Progenitor cell of endocrine pancreas (in vitro differentiated cells): ENCODE measurements at regions not wholly inside any gene's neighbourhood (a gene's known extent, or its start where the extent isn't known, plus 50 kb on each side); places are given as distances from the start of the nearest gene placed in this dataset.
A peak's percentile ranks its signal among the peaks of the same experiment; 100 is the strongest.

Experiments used
- DNase-seq: peaks from one replicate; pipeline ENCODE4 v3.0.0; 2021; ENCODE audit warnings: low spot score; ENCODE audit not compliant: unreplicated experiment
- H3K27ac Mint-ChIP-seq: 2 replicates; pipeline ENCODE4 v1.8.0; 2021; ENCODE audit warnings: mild to moderate bottlenecking, moderate library complexity, mixed read lengths
- H3K27me3 Mint-ChIP-seq: 2 replicates; pipeline ENCODE4 v1.8.0; 2021; ENCODE audit warnings: mixed read lengths
- H3K36me3 Mint-ChIP-seq: 2 replicates; pipeline ENCODE4 v1.8.0; 2022; ENCODE audit warnings: mixed read lengths; ENCODE audit not compliant: insufficient read depth
- H3K4me1 Mint-ChIP-seq: 2 replicates; pipeline ENCODE4 v1.8.0; 2021; ENCODE audit warnings: low read depth, mixed read lengths
- H3K4me3 Mint-ChIP-seq: 2 replicates; pipeline ENCODE4 v1.8.0; 2021; ENCODE audit warnings: low read depth, mild to moderate bottlenecking, moderate library complexity, mixed read lengths
- H3K9me3 Mint-ChIP-seq: 2 replicates; pipeline ENCODE4 v1.8.0; 2021; ENCODE audit warnings: low read depth, mixed read lengths
- CTCF ChIP-seq: fragments of 200-600 bp; sonication (generic); IDR thresholded peaks from one replicate; pipeline ENCODE4 v1.5.0; 2021; ENCODE audit warnings: antibody characterized with exemption, mild to moderate bottlenecking; ENCODE audit not compliant: unreplicated experiment

- DNase-seq = no peak
- Mint-ChIP-seq H3K27me3 (peaks cover 35% of the 10 kb centered on the region), H3K4me3 (no peak overlapping the region), H3K27ac (no peak overlapping the region), H3K9me3 (no peaks in the 10 kb centered on the region), H3K36me3 (no peaks in the 10 kb centered on the region), H3K4me1 (peaks cover 2% of the 10 kb centered on the region)
- TF ChIP-seq CTCF = no peak
Measured at GRCh38 chr6:6058054-6058444, 51.3 kb upstream of the NRN1 start.

DNA sequence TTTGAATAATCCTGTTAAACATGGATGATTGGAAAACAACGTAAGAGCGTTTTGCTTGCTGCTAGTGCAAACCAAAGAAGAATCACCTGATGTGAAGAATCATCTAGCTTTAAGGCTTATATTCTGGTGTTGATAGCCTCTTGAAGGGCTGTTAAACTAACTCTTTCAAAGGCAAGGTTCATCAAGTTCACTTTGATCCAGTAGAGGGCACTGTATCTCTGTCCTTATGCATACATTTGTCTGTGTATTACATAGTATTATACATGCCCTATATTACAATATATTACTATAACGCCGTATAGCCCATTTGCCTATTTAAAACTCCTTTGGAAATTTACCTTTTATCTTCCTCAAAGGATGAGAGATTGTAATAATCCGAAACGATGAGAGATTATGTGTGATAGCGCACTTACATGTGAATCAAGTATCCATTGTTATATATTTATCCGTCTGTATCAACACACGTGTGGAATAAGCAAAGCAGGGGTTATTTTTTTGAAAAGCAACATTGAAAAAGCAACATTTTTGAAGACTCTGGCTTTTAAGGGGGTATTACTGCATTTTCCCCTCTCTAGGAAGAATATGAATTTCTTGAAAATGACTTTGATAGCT, 50.8 kb upstream of the NRN1 start:
- Mint-ChIP-seq H3K27me3 (peaks cover 35% of the 10 kb centered on the region), H3K9me3 (no peaks in the 10 kb centered on the region), H3K4me3 (no peak overlapping the region), H3K4me1 (peaks cover 2% of the 10 kb centered on the region), H3K36me3 (no peaks in the 10 kb centered on the region), H3K27ac (no peak overlapping the region)
- DNase-seq = no peak
- peak; percentile 71 for TF ChIP-seq CTCF
